T-helper 2 cell (primary cell): ENCODE measurements at regions not wholly inside any gene's neighbourhood (a gene's known extent, or its start where the extent isn't known, plus 50 kb on each side); places are given as distances from the start of the nearest gene placed in this dataset.

Experiments
- DNase-seq, 5 experiments: peaks; one replicate each; pipeline versions ENCODE4 v3.0.0 to v3.0.0-alpha.2; 2012 to 2022

DNA sequence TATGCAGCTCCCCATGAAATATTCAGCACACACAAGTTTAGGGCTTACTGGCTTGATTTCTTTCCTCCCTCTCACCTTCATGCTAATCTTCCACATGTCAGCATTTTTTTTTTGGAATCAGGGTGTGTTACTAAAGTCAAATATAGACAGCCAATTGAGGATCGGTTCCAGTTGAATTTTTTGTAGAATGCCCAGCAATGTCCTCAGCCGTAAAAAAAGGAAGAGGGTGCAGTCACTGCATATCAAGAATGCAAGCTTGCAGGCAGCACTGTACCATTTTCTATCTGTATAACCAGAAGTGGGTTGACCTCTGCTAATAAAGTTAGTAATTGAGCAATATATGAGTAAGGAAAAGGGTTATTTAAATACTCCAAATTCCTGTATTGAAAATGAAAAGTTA lies 51.4 kb upstream of the CHMP2B start:
- no peak for DNase-seq

DNA sequence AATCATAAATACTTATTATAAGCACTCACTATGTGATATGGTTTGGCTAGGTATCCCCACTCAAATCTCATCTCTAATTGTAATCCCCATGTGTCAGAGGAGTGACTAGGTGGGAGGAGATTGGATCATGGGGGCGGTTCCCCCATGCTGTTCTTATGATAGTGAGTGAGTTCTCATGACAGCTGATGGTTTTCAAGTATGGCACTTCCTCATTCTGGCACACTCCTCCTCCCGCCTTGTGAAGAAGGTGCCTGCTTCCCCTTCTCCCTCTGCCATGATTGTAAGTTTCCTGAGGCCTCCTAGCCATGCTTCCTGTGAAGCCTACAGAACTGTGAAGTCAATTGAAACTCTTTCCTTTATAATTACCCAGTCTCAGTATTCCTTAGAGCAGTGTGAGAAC lies 53.3 kb upstream of the CHMP2B start:
- no peak for DNase-seq

DNA sequence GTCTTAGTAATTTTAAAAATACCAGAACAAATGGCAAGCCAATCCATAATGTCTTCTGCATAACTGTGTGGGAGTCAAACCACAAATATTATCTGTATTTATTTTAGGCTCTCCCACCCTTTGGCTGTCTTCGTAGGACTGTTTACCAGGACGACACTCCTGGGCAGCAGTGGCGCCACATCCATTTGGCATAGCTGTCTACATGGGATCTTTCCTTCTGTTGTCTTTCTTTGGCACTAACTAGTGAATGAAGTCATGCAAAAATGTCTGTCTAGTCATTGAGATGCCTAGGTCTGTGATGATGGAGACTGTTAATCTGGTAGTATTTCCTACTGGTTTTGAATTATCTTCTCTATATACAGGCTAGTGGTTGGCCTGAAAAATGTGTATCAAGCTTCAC lies 54.0 kb upstream of the CHMP2B start:
- DNase-seq = no peak

DNA sequence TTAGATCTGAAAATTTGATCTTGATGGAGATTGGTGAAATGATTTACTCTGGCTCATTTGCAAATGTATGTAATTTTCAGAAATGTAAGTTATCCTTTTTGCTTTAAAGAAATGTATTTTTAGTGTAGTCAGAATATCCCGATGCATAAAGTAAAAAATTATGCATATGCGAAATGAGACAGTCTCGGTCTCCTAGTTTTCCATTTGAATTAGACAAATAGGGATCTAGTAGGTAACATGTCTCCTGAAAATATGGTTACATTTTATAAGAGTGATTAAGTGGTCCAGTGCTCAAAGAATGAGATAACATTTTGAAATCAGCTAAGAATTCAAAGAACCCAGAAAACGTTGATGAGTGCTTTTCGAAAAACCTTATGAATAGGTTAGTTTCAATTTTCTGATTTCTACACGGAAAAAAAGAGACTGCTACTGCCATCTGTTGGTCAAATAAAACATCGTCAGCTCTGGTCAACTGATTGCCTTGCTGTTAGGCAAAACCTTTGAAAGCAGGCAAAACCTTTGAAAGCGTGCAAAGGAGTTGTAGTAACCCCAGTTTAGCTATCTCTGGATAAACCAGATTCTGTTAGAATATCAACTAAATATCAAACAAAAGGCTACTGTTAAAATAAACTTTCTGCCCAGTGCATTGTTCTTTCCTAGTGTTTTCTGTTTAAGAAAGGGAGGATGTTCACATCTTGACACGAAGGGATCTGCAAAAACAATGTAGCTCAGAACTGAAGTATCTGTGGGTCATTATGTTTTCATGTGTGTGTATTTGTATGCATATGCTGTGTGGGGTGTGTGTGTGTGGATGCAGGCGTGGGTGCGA lies 59.3 kb upstream of the CHMP2B start:
- peak in 1 of 5 experiments; percentile 40 for DNase-seq

DNA sequence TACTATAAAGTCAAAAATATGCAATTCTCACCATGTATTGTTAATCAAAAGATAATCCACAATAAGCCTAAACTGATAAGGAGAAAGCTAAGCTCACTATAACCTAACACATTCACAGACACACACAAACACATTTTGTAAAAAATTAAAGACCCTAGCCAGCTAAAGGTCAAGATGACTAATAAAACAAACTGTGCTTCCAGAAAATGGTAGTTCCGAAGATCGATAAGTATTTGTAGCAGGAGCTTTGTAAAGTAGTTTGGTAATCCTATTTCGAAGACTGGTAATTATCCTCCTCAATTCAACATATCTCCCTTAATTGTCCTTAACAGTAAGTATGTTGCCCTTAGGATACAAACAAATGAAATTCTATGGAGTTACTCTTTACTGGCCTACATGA lies 62.9 kb upstream of the CHMP2B start:
- DNase-seq = no peak

DNA sequence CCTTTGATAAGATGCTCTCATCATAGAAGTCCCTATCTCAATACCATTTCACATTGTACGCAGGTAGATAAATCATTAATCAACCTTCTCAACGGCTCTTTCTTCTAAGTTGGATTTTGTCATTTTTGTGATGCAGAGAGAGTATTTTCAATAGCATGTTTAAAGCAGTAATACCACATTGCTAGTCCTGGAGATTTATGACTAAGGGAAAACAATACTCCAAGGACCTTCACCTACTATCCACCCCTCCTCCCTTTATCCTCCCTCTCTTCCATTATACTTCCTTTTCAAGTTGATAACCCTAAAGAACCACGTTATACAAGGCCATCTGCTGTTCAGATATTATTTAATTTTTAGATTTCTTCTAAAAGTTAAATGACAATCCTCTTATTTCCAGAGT lies 65.3 kb upstream of the CHMP2B start:
- DNase-seq = no peak

DNA sequence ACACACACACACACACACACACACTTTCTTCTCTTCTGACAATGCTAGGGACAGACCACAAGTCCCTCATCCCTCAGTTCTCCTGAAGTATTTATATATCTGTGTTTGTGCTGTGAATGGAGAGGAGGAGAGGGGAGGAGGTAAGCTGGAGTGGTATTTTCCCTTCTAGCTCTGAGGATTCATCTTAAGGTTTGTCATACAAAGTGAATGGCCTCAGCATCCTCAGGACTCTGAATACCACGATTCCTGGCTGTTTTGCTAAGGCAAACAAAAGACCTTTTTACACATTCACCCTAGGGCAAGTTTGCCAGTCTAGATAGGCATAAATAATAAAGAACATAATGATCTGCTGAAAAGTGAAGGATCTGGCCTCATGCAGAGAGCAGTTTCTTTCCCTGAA lies 65.7 kb upstream of the CHMP2B start:
- DNase-seq = no peak

DNA sequence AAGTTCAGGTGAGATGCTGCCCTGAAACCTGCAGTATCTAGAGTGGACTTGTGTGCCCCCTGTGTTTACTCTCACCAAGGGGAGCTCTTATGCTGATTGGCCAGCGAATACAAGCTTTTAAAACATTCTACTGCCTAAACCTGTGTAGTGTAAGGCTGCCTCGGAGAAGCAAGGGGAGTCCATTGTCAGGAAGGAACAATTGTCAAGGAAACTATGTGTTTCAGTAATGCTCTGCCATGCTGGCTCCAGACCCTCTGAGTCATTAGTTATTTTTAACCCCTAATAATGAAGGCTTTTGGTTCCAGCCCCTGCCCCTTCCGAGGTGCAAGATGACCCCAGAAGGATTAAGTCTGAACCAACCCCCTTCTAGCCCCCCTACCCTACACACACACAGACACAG lies 66.1 kb upstream of the CHMP2B start:
- DNase-seq = no peak

DNA sequence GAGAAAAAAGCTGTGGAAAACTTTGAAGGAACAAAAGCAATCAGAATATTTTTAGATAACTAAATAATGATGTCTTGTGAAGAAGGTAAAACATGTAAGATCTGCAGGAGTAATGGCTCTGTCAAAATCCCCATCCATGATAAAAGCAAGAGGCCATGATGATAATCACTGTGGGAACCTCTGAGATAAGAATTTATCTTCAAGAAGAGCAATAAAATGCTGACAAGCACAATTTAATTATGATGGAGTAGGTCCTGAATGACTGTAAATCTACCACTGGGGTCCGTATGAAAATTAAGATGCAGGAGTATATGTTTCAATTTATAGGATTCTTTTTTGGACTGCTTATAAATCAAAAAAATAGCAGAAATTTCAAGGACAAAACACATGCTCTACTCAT lies 68.3 kb upstream of the CHMP2B start:
- DNase-seq = no peak

DNA sequence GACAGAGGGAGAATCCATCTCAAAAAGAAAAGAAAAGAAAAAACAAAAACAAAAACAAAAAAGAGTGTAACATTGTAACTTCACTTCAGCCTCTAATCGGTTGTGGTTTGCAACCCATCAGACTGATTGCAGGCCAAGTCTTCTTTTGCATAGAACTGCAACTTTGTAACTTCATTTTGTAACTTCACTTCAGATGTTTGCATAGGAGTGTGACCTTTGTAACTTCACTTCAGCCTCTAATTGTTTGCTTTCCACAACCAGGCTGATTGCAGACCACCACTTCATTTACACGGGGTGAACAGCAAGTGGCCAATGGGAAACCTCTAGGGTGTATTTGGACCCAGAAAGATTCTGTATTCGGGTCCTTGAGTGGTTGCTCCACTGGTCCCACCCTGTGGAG lies 79.1 kb upstream of the CHMP2B start:
- no peak for DNase-seq

DNA sequence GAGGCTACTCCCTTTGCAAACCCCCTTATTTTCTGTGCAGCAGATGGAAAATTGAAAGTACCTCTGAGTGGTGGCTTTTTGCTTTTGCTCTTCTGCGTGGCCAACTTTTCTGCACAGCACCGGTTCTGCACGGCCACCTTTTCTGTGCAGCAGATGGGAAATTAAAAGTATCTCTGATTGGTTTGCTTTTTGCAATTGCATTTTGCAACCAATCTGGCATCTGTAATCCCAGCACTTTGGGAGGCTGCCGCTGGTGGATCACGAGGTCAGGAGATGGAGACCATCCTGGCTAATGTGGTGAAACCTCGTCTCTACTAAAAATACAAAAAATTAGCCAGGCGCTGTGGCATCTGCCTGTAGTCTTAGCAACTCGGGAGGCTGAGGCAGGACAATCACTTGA lies 79.5 kb upstream of the CHMP2B start:
- no peak for DNase-seq

DNA sequence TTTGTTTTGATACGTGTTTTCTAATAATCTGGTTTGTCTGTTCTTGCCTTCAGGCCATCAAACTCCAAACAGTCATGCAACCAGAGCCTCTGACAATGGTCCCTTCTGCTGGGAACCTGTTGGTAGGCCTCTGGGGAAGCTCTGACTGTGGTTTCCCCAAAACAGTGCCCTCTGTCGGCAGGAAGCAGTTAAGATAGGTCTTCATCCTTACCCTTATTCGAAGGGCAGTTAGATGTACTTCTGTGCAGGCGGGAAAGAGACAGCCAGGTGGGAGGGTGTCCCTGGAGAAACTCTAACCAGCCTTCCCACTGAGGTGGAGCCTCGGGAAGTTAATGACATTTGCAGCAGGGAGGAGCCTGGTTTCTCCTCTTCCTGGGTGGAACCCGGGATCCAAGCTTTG lies 81.6 kb upstream of the CHMP2B start:
- peak in 1 of 5 experiments; percentile 17 for DNase-seq

DNA sequence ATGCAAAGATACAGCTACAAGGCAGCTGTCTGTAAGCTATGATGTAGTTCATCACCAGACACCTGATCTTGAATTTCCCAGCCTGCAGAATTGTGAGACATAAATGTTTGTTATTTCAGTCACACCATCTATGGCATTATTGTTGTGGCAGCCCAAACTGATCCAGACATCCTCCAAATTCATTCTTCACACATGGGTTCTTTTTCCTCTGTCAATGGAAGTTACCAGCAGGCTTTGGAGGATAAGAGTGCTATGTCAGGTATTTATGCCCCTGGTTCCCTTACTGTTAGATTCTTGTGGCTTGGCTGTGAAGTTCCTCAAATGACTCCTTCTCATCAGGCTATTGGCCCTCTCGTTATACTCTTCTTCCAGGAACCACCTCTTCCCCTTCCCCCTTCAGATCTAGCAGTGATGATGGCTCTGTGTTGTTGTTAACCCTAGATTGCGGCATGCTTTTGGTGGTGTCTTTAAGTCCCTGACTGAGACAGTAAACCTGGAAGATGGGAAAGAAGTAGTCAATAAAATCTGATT lies 91.0 kb upstream of the CHMP2B start:
- no peak for DNase-seq

DNA sequence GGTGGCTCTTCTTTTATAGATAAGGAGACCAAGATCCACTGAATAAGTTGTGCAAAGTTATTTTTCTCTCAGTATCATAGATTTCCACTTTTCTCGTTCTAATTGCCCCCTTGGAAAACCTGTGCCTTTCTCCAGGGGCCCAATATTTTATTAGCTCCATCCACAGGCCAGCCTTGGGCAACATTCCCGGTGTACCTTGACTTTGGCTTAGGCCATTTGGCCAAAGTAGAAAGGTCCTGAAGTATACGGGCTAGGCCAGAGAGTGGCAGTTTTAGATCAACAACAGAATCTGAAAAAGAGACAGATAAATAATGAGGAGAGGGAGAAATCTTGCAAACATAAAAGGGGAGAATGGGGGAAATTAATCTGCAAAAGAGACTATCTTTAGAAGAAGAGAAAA lies 91.7 kb upstream of the CHMP2B start:
- no peak for DNase-seq

DNA sequence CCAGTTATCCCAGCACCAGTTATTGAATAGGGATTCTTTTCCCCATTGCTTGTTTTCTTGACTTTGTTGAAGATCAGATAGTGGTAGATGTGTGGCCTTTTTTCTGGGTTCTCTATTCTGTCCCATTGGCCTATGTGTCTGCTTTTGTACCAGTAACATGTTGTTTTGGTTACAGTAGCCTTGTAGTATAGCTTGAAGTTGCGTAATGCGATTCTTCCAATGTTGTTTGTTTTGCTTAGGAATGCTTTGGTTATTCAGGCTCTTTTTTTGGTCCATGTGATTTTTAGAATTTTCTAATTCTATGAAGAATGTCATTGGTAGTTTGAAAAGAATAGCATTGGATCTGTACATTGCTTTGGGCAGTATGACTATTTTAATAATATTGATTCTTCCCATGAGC lies 94.3 kb upstream of the CHMP2B start:
- DNase-seq = no peak

DNA sequence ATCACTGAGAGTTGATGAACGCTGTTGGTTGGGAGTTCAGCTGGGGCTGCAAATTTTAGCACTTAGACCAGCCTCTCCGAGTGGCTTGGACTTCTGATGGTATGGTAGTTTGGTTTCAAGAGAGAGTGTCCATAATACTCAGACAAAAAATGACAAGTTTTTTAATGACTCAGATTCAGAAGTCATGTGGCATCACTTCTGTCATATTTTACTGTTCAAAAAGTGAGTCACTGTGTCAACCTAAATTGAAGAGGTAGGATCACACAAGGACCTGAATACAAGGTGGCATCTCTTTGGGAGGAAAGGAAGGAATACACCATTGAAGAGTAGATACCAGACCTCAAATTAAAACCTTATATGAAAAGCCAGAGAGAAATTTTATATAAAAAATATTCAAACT lies 99.1 kb upstream of the CHMP2B start:
- no peak for DNase-seq

DNA sequence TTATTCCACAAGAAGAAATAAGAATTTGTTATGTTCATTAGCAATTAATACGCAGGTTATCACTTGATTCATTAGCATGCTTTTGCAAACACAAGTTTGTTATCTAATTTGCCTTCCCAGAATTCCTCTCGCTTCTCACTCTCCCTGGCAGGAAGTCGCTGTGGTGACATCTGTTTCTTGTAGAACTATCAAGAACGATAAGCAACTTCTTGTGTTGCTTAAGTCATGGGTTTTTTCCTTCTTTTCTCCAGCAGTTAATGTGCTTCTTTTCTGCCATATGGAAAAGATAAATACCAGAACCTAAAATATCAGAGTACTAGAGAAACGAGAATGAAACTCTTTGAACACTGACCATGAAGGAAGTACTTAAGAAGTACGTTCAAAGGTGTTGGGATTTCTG lies 99.8 kb upstream of the CHMP2B start:
- no peak for DNase-seq

DNA sequence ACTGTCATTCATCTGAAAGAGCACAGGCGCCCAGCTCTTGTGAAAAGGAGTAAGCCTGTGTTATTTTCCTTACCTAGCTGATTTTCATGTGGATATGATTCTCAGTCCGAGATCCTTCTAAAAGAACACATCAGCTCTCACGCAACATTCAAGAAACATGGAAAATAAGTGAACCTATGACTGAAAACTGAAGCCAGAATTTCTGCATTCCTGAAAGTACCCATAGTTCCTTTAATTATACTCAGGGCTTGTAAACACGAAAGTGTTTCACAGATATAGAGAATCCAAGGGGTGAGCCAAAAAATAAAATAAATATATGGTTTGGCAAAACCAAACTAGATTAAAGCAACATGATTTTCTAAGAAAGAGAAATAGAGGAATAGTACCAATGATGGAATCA lies 100.8 kb upstream of the CHMP2B start:
- no peak for DNase-seq

DNA sequence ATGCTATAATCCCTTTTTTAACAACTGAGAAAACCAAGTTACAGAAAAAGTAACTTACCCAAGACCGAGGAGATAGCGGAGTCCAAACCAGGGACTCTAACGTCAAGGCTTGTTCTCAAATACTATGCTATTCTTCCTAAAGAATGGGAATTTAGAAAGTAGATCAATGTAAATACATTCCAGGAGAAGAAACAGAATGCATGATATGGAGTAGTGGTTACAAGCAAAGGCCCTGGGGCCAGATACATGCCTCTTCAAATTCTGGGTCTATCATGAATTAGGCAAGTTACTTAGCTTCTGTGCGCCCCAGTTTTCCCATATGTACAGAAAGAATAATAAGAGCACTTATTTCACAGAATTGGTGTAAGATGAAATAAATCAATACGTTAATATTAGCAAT lies 102.0 kb upstream of the CHMP2B start:
- DNase-seq = no peak

DNA sequence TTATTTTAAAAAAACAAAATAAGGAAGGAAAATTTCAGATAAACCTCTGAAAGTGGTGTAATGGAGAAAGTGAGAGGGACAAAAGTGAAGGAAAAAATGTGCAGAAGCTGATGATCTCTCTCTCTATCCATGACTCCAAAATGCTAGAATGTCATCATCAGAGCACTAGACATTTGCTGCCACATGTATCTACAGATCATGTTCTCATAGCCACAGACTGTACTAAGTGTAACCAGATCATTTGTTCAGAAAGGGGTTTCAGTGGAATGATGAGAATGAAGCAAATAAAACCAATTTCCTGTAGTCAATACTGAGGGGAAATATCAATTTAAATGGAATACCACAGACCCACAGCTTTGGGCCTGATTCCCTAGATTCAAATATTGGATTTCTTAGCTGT lies 104.3 kb upstream of the CHMP2B start:
- no peak for DNase-seq

DNA sequence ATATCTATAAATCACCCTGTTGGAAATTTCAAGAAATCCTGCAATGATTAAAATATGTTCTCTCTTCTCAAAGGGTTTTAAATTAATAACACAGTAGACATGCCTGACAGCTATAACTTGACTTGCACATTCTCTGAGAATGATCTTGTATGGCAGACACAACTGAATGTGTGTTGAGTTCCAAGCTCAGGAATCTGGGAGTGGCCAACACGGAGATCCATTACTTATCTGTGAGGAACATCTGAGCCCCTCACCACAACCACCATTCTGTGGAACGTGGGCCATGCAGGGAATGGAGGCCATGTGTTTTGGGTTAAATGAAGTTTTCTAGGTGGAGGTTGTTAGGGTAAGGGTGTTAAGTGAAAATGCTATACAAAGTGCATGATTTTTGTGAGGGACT lies 105.3 kb upstream of the CHMP2B start:
- no peak for DNase-seq

DNA sequence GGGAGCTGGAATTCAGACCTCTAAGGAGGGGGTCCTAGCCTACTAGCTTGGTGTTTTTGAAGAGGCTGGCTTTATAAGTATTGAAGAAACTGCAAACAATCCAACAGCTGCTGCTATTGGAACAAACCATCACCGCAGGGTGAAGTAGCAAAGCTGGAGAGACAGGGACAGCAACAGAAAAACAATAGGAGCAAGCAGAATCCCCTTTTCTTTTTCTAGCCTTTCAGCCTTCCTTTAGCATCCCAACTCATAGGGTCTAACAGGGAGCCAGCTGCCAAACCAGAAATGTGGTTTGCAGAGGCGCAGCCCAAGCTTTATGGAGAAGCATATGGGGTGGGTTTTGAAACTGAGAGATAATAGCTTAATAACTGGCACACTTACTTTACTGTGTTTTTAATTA lies 106.2 kb upstream of the CHMP2B start:
- DNase-seq = no peak

DNA sequence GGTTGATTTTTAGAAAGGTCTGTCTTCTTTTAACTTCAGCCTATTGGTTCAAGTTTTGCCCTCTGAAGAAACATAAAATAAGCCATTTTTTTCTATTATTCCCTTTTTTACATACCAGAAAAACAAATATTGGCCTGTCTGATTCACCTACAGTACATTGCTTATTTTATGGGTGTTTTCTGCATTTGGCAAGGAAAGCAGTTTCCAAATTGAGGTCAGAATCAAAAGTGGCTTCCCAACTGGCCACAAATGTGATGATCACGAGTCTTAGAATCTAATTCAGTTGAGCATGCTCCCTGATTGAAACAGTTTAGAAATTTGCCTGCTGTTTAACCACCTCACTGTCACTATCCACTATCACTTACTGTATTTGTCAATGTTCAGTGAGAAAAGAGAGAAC lies 106.9 kb upstream of the CHMP2B start:
- DNase-seq = no peak

DNA sequence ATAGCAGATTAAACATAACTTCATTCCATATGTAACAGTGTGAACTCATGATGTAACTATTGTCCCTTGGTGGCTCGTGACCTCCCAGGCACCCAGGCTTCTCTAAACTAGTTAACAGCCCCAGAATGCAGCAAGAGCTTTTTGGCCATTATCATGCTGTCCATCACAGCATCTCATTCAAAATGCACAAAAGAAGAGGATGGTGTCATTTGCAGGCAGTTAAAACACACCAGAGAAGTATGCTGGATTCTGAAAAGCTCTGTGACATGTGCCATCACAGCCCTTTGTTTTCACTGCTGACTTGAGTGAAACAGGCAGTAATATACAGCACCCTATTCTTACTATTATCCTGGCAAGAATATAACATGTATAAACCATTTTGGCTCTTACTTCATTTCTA lies 117.6 kb upstream of the CHMP2B start:
- DNase-seq = no peak
